ENCODE measurements at regions not wholly inside any gene's neighbourhood (a gene's known extent, or its start where the extent isn't known, plus 50 kb on each side); places are given as distances from the start of the nearest gene placed in this dataset.

DNA sequence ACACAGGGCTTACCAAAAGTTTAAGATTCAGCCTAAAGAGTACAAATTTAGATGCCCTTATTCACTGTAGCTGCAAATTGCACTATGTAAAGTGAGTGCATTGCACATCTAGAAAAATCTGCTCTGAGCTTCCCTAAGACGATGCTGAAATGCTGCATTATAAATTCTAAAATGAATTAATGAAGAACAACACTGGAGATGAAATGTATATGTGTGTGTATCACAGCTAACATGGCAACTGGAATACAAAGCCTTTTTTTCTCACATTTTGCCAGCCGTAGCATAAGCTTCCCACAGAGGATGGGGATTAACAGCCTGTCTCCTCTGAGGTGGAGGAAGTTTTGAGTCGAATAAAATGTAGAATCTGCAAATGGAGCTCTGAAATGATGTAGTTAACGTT is 338.3 kb upstream of the ZEB2 start:
- DNase-seq (ENCODE audit: low read depth): no peak
- TF ChIP-seq, protein P1, sequence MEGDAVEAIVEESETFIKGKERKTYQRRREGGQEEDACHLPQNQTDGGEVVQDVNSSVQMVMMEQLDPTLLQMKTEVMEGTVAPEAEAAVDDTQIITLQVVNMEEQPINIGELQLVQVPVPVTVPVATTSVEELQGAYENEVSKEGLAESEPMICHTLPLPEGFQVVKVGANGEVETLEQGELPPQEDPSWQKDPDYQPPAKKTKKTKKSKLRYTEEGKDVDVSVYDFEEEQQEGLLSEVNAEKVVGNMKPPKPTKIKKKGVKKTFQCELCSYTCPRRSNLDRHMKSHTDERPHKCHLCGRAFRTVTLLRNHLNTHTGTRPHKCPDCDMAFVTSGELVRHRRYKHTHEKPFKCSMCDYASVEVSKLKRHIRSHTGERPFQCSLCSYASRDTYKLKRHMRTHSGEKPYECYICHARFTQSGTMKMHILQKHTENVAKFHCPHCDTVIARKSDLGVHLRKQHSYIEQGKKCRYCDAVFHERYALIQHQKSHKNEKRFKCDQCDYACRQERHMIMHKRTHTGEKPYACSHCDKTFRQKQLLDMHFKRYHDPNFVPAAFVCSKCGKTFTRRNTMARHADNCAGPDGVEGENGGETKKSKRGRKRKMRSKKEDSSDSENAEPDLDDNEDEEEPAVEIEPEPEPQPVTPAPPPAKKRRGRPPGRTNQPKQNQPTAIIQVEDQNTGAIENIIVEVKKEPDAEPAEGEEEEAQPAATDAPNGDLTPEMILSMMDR (IDR thresholded peaks at IDR 0.05; ENCODE audit: insufficient read depth, low read depth, low read length): no peak
- no peak overlapping the region for H3K4me3 ChIP-seq (ENCODE audit: low read depth, low read length)

GRCh38 chr2:144854596-144854995 is 334.7 kb upstream of the ZEB2 start:
- DNase-seq (ENCODE audit: low read depth): no peak
- TF ChIP-seq, protein P1 (IDR thresholded peaks at IDR 0.05; ENCODE audit: insufficient read depth, low read depth, low read length): no peak
- no peak overlapping the region for H3K4me3 ChIP-seq (ENCODE audit: low read depth, low read length)

DNA sequence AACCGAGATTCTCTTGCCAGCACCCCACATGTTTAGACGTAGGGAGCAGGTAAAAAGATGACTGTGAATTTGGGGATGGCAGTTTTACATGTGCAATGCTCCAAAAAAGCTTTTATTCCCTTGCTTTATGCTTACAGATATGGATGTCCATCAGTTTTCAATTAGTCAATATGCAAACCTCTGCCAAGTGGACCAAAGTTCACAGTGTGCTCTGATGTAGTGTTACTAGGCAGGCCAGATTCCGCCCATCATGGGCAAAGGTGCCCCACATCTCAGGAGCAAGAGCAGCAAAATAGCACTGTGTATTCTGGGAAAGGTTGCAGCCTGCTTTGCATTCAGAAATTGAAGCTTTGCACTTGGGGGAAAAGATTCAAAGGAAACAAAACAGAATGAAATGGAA is 329.7 kb upstream of the ZEB2 start:
- no peak for DNase-seq (ENCODE audit: low read depth)
- TF ChIP-seq, protein P1 (IDR thresholded peaks at IDR 0.05; ENCODE audit: insufficient read depth, low read depth, low read length): no peak
- no peak overlapping the region for H3K4me3 ChIP-seq (ENCODE audit: low read depth, low read length)

DNA sequence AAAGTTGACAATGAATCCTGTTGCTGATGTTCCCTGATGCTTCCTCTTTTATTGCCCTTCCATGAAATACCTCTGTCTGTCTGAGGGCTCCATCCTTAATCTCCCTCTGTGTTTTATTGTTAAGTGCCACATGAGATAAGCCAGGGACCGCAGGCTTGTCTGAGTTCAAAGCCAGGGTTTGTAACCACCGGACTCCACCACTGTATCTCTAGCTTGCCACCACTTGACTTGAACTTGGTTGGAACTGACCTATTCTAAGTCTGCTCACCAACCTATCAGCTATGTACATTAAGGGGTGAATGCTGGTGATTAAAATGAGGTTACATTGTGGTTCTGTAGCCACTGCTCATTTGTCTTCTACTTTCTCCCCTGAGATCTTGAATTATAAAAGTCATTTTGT is 328.5 kb upstream of the ZEB2 start:
- no peak overlapping the region for H3K4me3 ChIP-seq (ENCODE audit: low read depth, low read length)
- TF ChIP-seq, protein P1 (IDR thresholded peaks at IDR 0.05; ENCODE audit: insufficient read depth, low read depth, low read length): no peak
- DNase-seq (ENCODE audit: low read depth): no peak

DNA sequence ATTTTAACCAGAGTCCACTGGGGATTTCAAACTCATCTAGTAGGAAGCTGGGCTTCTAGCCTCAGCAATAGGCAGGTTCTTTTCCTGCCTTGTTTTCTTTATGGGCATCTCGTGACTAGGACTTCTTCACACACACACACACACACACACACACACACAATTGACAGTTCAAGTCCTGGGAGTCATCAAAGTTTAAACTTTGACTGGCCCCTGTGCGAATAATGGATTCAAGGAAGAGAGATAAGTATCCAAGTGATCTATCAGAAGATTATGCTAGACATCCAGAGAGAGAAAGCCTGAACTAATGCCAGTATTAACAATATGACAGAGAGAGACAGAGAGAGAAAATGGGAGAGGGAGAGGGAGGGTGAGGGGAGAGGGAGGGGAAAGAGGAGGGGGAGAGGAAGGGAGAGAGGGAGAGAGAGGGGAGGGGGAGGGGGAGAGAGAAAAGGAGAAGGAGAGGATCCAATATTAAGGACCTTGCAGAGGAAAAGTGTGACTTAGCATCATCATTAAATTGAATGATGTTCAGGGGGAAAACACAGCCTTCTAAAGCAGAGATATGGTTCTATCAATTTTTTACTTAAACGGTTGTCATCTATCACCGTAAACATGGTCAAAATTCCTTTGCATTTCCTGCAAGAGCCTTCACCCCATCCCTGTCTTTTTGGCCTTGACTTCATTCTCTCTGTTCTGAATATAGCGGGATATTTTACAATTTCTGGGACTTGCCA is 327.6 kb upstream of the ZEB2 start:
- no peak for DNase-seq (ENCODE audit: low read depth)
- no peak overlapping the region for H3K4me3 ChIP-seq (ENCODE audit: low read depth, low read length)
- TF ChIP-seq, protein P1 (IDR thresholded peaks at IDR 0.05; ENCODE audit: insufficient read depth, low read depth, low read length): no peak

GRCh38 chr2:144836635-144837350 is 316.9 kb upstream of the ZEB2 start:
- TF ChIP-seq, protein P1 (IDR thresholded peaks at IDR 0.05; ENCODE audit: insufficient read depth, low read depth, low read length): no peak
- H3K4me3 ChIP-seq (ENCODE audit: low read depth, low read length): no peak overlapping the region
- DNase-seq (ENCODE audit: low read depth): peak; percentile 17
